ENCODE measurements at regions not wholly inside any gene's neighbourhood (a gene's known extent, or its start where the extent isn't known, plus 50 kb on each side); places are given as distances from the start of the nearest gene placed in this dataset.
"Not testable (repeated sequence)": the region's sequence is repeated elsewhere in the genome, so short reads cannot be mapped to it uniquely, and the experiment has no call there.

- FAIRE-seq: no peak
Measured at GRCh38 chr3:144957398-144958101, 985.9 kb downstream of the DIPK2A start.

GRCh38 chr3:144963810-144964209 is 992.2 kb downstream of the DIPK2A start:
- FAIRE-seq: peak; percentile 80

DNA sequence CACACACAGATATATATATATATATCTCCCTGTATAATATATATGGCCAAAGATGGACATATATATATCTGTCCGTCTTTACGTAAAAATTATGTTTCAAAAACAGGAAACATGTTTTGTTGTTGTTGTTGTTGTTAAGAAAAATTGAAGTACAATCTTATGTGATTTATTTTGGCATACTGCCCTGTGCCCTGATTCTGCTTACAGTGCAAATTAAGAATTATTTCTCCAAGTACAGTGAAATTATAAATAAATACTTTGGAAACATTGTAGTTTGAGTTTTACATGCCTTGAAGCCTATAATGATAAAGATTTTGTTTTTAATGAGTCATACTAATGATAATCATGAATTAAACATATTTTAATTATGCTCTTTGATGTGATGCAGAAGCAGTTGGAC is 994.9 kb downstream of the DIPK2A start:
- no peak for FAIRE-seq

GRCh38 chr3:144968750-144969350 is 997.2 kb downstream of the DIPK2A start:
- FAIRE-seq: no peak

- not testable (repeated sequence) for FAIRE-seq
Measured at GRCh38 chr3:144984481-144984880, 1012.9 kb downstream of the DIPK2A start.

DNA sequence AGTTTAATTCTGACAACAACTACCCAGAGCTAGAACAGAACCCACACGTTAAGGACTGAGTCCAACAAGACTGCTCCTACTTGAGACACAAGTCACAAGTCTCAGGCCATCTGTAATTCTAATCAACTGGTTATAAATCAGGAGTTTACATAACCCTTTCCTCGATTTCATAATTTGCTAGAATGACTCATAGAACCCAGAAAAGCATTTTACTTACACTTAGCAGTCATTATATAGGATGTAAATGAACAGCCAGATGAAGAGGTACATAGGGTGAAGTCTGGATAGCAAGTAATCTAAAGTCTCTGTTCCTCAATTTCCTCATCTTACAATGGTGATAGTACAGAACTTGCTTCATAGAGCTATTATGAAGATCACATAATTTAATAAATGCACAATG is 1018.2 kb downstream of the DIPK2A start:
- no peak for FAIRE-seq

DNA sequence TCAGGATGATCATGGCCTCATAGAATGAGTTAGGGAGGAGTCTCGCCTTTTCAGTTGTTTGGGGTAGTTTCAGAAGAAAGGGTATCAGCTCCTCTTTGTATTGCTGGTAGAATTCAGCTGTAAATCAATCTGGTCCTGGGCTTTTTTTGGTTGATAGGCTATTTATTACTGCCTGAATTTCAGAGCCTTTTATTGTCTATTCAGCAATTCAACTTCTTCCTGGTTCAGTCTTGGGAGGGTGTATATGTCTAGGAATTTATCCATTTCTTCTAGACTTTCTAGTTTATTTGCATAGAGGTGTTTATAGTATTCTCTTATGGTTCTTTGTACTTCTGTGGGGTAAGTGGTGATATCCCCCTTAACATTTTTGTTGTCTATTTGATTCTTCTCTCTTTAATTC is 1024.2 kb downstream of the DIPK2A start:
- FAIRE-seq: no peak

GRCh38 chr3:145005427-145005826 is 1033.8 kb downstream of the DIPK2A start:
- FAIRE-seq: no peak

GRCh38 chr3:145006271-145006670 is 1034.6 kb downstream of the DIPK2A start:
- no peak for FAIRE-seq

- no peak for FAIRE-seq
Measured at GRCh38 chr3:145013931-145014330, 1042.3 kb downstream of the DIPK2A start.

DNA sequence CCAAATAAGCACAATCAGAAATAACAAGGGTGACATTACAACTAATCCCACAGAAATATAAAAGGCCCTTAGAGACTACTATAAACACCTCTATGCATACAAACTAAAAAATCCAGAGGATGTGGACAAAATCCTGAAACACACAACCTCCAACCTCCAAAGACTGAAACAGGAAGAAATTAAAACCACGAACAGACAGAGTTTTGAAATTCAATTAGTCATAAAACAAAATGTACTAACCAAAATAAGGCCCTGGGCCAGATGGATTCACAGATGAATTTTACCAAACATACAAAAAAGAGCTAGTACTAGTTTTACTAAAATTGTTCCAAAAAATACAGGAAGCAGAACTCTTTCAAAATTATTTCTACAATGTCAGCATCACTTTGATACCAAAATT is 1043.6 kb downstream of the DIPK2A start:
- FAIRE-seq: no peak

- no peak for FAIRE-seq
Measured at GRCh38 chr3:145017959-145018358, 1046.3 kb downstream of the DIPK2A start.

DNA sequence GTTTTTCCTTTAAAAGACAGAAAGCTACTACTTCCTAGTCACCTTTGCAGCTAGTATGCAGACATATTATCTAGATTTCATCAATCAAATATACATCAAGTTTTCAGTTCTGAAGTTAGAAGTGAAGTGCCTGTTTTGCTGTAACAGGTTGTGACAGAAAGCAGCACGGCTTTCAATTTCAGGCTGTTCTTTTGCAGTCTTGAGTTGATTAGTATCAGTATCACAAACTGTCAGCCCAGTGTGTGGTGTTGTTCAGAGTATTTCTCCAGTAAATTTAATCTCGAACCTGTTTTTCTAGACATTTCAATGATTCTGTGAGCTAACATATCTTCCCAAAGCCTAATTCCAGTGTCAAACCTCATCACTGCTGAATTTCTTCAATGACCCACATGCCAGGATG is 1050.8 kb downstream of the DIPK2A start:
- no peak for FAIRE-seq

- FAIRE-seq: no peak
Measured at GRCh38 chr3:145024700-145025099, 1053.1 kb downstream of the DIPK2A start.

DNA sequence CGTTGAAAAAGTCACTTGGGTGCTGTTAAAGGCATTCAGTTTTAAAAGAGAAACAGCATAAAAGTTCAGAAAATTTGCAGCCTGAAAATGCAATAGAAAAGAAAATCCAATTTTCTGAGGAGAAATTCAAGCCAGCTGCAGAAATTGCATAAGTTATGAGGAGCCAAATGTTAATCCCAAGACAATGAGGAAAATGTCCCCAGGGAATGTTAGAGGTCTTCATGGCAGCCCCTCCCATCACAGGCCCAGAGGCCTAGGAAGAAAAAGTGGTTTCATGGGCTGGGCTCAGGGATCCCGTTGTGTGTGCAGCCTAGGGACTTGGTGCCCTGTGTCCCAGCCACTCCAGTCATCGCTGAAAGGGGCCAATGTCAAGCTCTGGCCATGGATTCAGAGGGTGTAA is 1055.6 kb downstream of the DIPK2A start:
- FAIRE-seq: not testable (repeated sequence)

- no peak for FAIRE-seq
Measured at GRCh38 chr3:145032791-145033190, 1061.2 kb downstream of the DIPK2A start.

DNA sequence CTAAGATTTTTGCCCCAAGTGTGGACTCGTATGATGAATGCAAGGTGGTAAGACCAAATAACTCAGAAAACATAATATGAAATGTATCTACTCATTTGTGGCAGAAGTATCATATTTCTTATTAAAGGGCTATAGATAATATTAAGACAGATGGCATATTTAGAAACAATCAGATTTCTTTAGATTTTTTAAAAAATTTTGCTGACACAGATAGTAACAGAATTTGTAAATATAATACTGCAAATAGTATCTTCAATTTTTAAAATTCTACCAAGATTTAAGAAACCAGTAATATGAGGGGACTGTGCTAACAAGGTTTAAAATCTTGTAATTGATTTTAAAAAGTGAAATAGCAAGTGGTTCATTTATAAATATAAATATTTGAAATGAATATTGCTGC is 1064.1 kb downstream of the DIPK2A start:
- no peak for FAIRE-seq

GRCh38 chr3:145054055-145054454 is 1082.4 kb downstream of the DIPK2A start:
- not testable (repeated sequence) for FAIRE-seq

DNA sequence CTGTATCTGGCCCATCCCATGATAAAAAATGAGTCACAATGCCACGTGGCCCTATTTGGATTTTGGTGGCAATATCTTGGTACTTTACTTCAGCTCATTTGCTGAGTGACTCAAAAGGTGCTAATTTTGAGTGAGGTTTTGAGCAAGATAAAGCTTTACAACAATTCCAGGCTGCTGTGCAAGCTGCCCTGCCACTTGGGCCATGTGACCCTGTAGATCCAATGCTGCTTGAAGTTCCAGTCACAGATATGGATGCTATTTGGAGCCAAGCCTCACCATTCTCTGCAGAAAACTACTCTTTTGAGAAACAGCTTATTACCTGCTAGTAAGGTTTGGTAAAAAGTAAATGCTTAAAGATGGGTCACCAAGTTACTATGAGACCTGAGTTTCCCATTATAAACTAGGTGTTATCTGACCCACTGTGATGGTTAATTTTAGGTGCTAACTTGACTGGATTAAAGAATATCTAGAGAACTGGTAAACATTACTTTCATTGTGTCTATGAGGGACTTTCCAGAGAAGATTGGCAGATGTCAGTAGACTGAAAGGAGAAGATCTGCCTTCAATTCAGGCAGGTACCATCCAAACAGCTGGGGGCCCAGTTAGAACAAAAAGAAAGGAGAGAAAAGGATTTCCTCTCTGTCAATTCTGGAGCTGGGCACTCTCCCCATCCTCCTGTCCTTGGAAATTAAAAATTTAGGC is 1083.9 kb downstream of the DIPK2A start:
- no peak for FAIRE-seq

DNA sequence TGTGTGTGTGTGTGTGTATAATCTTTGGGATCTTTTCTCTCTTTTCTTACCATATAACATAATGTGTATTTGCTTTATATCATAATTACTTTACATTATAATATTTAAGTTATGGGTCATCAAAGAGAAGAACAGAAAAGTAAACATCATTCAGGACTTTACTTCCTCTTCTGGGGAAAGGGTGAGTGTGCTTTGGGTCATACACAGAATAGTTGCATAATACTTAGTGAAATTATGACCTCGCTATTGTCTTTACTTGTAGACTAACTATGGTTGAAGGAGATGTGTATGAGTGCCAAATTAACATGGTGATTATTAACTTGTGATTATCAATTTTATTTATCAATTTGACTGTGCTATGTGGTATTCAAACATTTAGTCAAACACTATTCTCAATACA is 1086.9 kb downstream of the DIPK2A start:
- FAIRE-seq: no peak

- no peak for FAIRE-seq
Measured at GRCh38 chr3:145063616-145064015, 1092.0 kb downstream of the DIPK2A start.

GRCh38 chr3:145070795-145071194 is 1090.2 kb downstream of the PLOD2 start:
- FAIRE-seq: no peak

DNA sequence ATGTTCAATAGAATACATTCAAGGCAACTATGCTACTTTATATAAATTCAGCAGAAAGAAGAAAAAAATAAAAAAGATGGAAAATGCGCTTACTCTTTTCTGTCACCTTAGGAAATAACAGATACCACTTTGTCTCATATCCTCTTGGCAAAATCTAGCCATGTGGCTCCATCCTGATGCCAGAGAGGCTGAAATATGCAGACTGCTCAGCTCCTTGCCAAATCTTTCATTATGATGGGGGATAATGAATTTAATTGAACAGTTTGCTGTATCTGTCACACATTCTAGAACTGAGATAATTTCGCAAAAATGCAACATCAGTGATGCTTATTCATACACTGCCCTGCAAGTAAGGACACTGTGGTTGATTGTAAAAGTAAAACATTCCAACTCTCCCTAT is 1081.5 kb downstream of the PLOD2 start:
- no peak for FAIRE-seq

DNA sequence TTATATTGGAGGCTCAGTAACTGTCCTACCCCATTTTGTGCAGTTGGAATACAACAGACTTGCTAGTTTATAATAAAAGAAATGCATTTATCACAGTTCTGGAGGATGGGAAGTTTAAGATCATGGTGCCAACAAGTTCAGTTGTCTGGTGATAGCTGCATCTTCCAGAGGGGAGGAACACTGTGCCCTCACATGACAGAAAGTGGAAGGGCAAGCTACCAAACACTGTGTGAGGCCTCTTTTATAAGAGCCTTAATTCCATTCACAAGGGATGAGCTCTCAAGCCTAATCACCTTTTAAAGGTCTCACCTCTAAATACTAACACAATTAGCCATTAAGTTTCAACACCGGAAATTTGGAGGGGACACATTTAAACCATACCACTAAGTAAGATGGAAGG is 1073.9 kb downstream of the PLOD2 start:
- FAIRE-seq: no peak

Data from endometrium (tissue), 2 donors.